Caco-2 (cell line): ENCODE measurements at regions not wholly inside any gene's neighbourhood (a gene's known extent, or its start where the extent isn't known, plus 50 kb on each side); places are given as distances from the start of the nearest gene placed in this dataset.

Experiments
- BruUV-seq: library from RNA; stranded (reverse); fragments of 400-500 nt; replicated peaks from 2 replicates; lab custom pipeline; 2021; lab: Mats Ljungman, UMichigan
- CTCF ChIA-PET: fragments of 300-600 bp; sonication (Branson Sonifier 250); formaldehyde crosslinking; loops from one replicate; lab custom pipeline; 2022; ENCODE audit warnings: antibody characterized with exemption; lab: Charles Lee
- POLR2A ChIA-PET: fragments of 300-600 bp; sonication (Branson Sonifier 250); formaldehyde crosslinking; loops from one replicate; lab custom pipeline; 2022; ENCODE audit warnings: antibody characterized with exemption; lab: Charles Lee
- DNase-seq, 2 experiments: peaks; one replicate each; pipeline versions ENCODE4 v3.0.0 to v3.0.0-alpha.2; 2020 to 2022
- H3K27me3 ChIP-seq: replicated peaks from 2 replicates; pipeline ENCODE4 v1.6.0; 2011; ENCODE audit warnings: low read length; ENCODE audit not compliant: control insufficient read depth, insufficient read depth
- H3K36me3 ChIP-seq: 2 replicates; pipeline ENCODE4 v1.5.1; 2011; ENCODE audit warnings: low read length; ENCODE audit not compliant: control insufficient read depth, insufficient read depth
- H3K4me1 ChIP-seq: fragments of 250-450 bp; sonication (Bioruptor Pico); 2 replicates; pipeline ENCODE4 v1.5.1; 2020; ENCODE audit warnings: mild to moderate bottlenecking
- H3K4me3 ChIP-seq: 2 replicates; pipeline ENCODE4 v1.5.1; 2011; ENCODE audit warnings: low read depth, mild to moderate bottlenecking, control low read depth, low read length
- H3K9me3 ChIP-seq: fragments of 250-450 bp; sonication (Bioruptor Pico); 2 replicates; pipeline ENCODE4 v1.5.1; 2020; ENCODE audit warnings: mild to moderate bottlenecking, moderate library complexity
- H3K27ac Mint-ChIP-seq: one replicate; pipeline ENCODE4 v1.8.0; 2022; ENCODE audit warnings: mixed read lengths; ENCODE audit not compliant: unreplicated experiment
- H3K27me3 Mint-ChIP-seq: one replicate; pipeline ENCODE4 v1.8.0; 2022; ENCODE audit warnings: mixed read lengths; ENCODE audit not compliant: insufficient read depth, unreplicated experiment
- H3K36me3 Mint-ChIP-seq: one replicate; pipeline ENCODE4 v1.8.0; 2022; ENCODE audit warnings: mild to moderate bottlenecking, mixed read lengths; ENCODE audit not compliant: insufficient read depth, unreplicated experiment
- H3K4me1 Mint-ChIP-seq: one replicate; pipeline ENCODE4 v1.8.0; 2022; ENCODE audit warnings: low read depth, mixed read lengths; ENCODE audit not compliant: unreplicated experiment
- H3K4me3 Mint-ChIP-seq: one replicate; pipeline ENCODE4 v1.8.0; 2022; ENCODE audit warnings: mild to moderate bottlenecking, moderate library complexity, mixed read lengths; ENCODE audit not compliant: unreplicated experiment
- H3K9me3 Mint-ChIP-seq: one replicate; pipeline ENCODE4 v1.8.0; 2022; ENCODE audit warnings: mixed read lengths; ENCODE audit not compliant: unreplicated experiment
- CTCF ChIP-seq, 2 experiments: fragments of 200-600 bp in 1 of 2; IDR thresholded peaks; 1 replicate in 1 of 2; 2 replicates in 1 of 2; pipeline versions ENCODE4 v1.5.1 to v1.8.0; 2011 to 2022; ENCODE audit warnings: antibody characterized with exemption in 1 of 2, control low read depth in 1 of 2, inconsistent platforms in 1 of 2, low read depth in 1 of 2, low read length in 1 of 2, mild to moderate bottlenecking in 1 of 2, moderate library complexity in 1 of 2; ENCODE audit not compliant: insufficient read depth in 1 of 2, severe bottlenecking in 1 of 2, unreplicated experiment in 1 of 2
- intact Hi-C: fragments of 100-400 bp; cut with micrococcal nuclease; formaldehyde crosslinking; loops from one replicate; pipeline ENCODE4 v1.10.0; 2022; ENCODE audit not compliant: unreplicated experiment

DNA sequence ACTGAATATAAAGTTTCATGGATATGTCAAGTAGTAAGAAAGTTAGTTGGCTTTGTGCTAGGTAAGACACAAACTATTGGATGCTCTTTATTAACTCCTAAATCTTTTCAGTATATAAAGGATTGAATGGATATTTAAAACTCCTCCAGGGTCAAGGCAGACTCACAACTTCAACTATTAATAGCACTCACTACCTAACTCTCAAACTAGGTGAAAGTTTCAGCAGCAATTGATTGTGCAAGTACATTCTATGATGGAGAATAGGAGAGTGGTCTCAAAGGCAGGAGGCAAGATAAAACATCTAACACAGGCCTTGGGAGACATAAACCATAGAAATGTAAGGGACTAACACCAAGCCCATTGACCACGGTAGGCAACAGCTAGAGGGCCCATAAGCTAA, 328.9 kb upstream of the CHAC2 start:
- Histone ChIP-seq H3K9me3 (no peaks in the 10 kb centered on the region), H3K4me1 (no peaks in the 10 kb centered on the region), H3K4me3 (no peak overlapping the region), H3K36me3 (no peaks in the 10 kb centered on the region), H3K27me3 (no peaks in the 10 kb centered on the region; the same call in 1 of the 2 replicates)
- no peak for DNase-seq
- no TSS peak for BruUV-seq
- no peak for TF ChIP-seq CTCF (IDR thresholded peaks at IDR 0.05; ENCODE audit: insufficient read depth in 1 of 2, low read depth in 1 of 2, low read length in 1 of 2, severe bottlenecking in 1 of 2, unreplicated experiment in 1 of 2)
- intact Hi-C loops, result no loop called here
- Mint-ChIP-seq H3K36me3 (no peaks in the 10 kb centered on the region), H3K9me3 (no peaks in the 10 kb centered on the region), H3K4me1 (no peaks in the 10 kb centered on the region), H3K27ac (no peak overlapping the region), H3K4me3 (no peak overlapping the region), H3K27me3 (no peaks in the 10 kb centered on the region)
- ChIA-PET POLR2A (no interaction called here), CTCF (no interaction called here)

GRCh38 chr2:53438100-53438499, 329.5 kb upstream of the CHAC2 start:
- no peaks in the 10 kb centered on the region for H3K36me3 ChIP-seq
- H3K4me1 Mint-ChIP-seq, result no peaks in the 10 kb centered on the region
- H3K27ac Mint-ChIP-seq, result no peak overlapping the region

DNA sequence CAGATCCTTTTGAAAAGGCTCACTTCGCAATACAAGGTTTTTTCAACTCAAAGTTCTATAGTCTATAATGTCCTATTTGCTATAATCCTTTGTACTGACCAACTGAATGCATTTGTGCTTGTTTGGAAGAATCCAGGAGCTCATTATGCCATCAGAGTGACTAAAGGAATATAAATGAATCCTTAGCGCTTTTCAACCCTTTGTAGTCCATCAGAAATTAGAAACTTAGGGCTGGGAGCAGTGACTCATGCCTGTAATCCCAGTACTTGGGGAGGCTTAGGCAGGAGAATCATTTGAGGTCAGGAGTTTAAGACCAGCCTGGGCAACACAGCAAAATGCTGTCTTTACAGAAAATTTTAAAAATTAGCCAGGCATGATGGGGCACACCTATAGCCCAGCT, 330.2 kb upstream of the CHAC2 start:
- Mint-ChIP-seq H3K4me1 (no peaks in the 10 kb centered on the region), H3K9me3 (no peaks in the 10 kb centered on the region), H3K27me3 (no peaks in the 10 kb centered on the region), H3K4me3 (no peak overlapping the region), H3K36me3 (no peaks in the 10 kb centered on the region), H3K27ac (no peak overlapping the region)
- TF ChIP-seq CTCF (IDR thresholded peaks at IDR 0.05; ENCODE audit: insufficient read depth in 1 of 2, low read depth in 1 of 2, low read length in 1 of 2, severe bottlenecking in 1 of 2, unreplicated experiment in 1 of 2), result no peak
- H3K4me1 ChIP-seq, result no peaks in the 10 kb centered on the region
- BruUV-seq, result no TSS peak
- CTCF ChIA-PET, result no interaction called here
- no peak overlapping the region for H3K4me3 ChIP-seq
- no peaks in the 10 kb centered on the region; the same call in 1 of the 2 replicates for H3K27me3 ChIP-seq
- H3K9me3 ChIP-seq, result no peaks in the 10 kb centered on the region
- intact Hi-C loops, result no loop called here
- no peak for DNase-seq
- POLR2A ChIA-PET, result no interaction called here
- no peaks in the 10 kb centered on the region for H3K36me3 ChIP-seq

More at GRCh38 chr2:53438100-53438499, 329.5 kb upstream of the CHAC2 start:
- no peak for TF ChIP-seq CTCF (IDR thresholded peaks at IDR 0.05; ENCODE audit: insufficient read depth in 1 of 2, low read depth in 1 of 2, low read length in 1 of 2, severe bottlenecking in 1 of 2, unreplicated experiment in 1 of 2)
- Mint-ChIP-seq H3K27me3 (no peaks in the 10 kb centered on the region), H3K9me3 (no peaks in the 10 kb centered on the region), H3K4me3 (no peak overlapping the region), H3K36me3 (no peaks in the 10 kb centered on the region)
- no peaks in the 10 kb centered on the region for H3K4me1 ChIP-seq
- CTCF ChIA-PET, result no interaction called here
- POLR2A ChIA-PET, result no interaction called here
- H3K4me3 ChIP-seq, result no peak overlapping the region
- H3K27me3 ChIP-seq, result no peaks in the 10 kb centered on the region; the same call in 1 of the 2 replicates
- intact Hi-C loops, result no loop called here
- DNase-seq, result no peak
- no TSS peak for BruUV-seq
- H3K9me3 ChIP-seq, result no peaks in the 10 kb centered on the region
